ENCODE measurements at regions not wholly inside any gene's neighbourhood (a gene's known extent, or its start where the extent isn't known, plus 50 kb on each side); places are given as distances from the start of the nearest gene placed in this dataset.
"Not testable (repeated sequence)": the region's sequence is repeated elsewhere in the genome, so short reads cannot be mapped to it uniquely, and the experiment has no call there.

DNA sequence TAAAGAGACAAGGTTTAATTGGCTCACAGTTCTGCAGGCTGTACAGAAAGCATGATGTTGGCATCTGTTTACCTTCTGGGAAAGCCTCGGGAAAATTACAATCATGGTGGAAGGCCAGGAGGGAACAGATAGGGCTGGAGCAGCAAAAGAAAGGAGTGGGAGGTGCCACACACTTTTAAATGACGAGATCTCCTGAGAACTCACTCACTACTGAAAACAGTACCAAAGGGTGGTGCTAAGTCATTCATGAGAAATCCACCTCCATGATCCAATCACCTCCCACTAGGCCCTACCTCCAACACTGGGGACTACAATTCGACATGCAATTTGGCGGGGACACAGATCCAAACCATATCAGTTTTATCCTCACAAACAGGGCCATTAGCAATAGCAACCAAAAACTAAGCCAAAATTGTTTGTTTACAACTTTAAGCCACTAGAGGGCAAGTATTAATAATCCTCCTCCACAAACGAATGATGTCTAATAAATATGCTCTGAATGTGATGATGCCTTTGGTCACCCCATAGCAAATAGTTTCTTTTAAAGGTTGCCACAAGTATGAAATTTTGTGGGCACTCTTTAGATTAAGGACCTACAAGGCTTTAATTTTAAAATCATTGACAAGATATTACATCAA is 129.2 kb upstream of the NRBF2 start:
- DNase-seq (ENCODE audit: low read depth in 2 of 3, low spot score in 2 of 3) = peak in 1 of 3 donors; percentile 5

- DNase-seq (ENCODE audit: low read depth in 2 of 3, low spot score in 2 of 3) = no peak
Measured at GRCh38 chr10:62996925-62997324, 136.2 kb upstream of the NRBF2 start.

GRCh38 chr10:62996516-62996915 is 136.6 kb upstream of the NRBF2 start:
- DNase-seq (ENCODE audit: low read depth in 2 of 3, low spot score in 2 of 3) = no peak

GRCh38 chr10:62993121-62993520 is 140.0 kb upstream of the NRBF2 start:
- DNase-seq (ENCODE audit: low read depth in 2 of 3, low spot score in 2 of 3) = no peak

- no peak for DNase-seq (ENCODE audit: low read depth in 2 of 3, low spot score in 2 of 3)
Measured at GRCh38 chr10:62992145-62992721, 140.9 kb upstream of the NRBF2 start.

DNA sequence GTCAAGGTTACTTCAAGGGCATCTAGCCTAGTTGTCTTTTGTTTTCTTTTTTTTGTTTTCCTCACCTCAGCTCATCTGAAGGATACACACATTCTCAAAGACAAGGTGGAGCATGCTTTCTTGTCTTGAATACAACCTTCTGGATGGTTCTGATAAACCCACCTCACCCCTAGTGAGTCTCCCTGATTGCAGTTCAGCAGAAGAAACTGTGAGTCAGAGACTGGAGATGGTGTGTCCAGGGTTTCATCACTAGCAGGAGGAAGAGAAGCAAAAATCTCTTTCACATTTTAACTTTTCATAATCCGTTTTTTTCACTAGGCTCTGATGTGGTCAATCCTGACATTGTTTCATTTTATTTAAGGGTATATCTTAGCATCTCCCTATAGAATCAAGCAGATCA is 143.0 kb upstream of the NRBF2 start:
- DNase-seq (ENCODE audit: low read depth in 2 of 3, low spot score in 2 of 3) = no peak

GRCh38 chr10:62985807-62986600 is 147.1 kb upstream of the NRBF2 start:
- no peak for DNase-seq (ENCODE audit: low read depth in 2 of 3, low spot score in 2 of 3)

DNA sequence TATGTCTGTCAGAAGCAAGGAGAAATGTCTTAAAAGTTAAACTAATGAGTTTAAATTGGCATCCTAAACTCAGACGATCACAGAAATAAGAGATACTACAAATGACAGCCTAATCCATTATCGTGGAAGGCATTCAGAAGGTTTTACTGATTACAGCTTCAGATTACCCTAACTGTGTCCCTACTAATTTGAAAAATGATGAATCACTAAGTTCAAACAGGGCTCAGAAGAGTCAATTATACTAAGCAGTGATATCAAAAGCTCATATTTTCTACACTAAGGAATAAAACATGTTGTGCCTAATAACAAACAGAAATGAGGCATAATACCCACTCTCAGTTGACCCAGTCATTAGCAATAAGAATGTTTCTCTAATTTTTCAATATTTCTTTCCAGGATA is 152.0 kb upstream of the NRBF2 start:
- DNase-seq (ENCODE audit: low read depth in 2 of 3, low spot score in 2 of 3) = no peak

GRCh38 chr10:62980687-62981086 is 152.4 kb upstream of the NRBF2 start:
- no peak for DNase-seq (ENCODE audit: low read depth in 2 of 3, low spot score in 2 of 3)

DNA sequence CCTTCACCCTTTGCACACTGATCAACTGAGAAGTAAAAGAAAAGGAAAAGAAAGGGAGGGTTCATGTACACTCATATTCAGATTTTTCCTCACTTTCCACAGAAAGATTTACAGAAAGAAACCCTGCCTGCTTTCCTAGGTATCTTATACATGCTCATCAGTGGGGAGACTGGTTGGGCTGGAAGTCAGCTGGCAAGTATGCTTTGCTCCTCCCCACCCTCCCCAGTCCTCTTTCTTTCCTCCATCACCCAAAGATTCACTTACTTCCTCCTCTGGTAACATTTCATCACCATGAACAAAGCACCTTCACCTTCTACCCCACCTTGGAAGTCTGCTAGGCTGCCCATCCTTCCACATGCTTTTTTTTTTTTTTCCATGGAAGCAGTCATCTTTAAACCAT is 153.2 kb upstream of the NRBF2 start:
- no peak for DNase-seq (ENCODE audit: low read depth in 2 of 3, low spot score in 2 of 3)

GRCh38 chr10:62978482-62978881 is 154.6 kb upstream of the NRBF2 start:
- DNase-seq (ENCODE audit: low read depth in 2 of 3, low spot score in 2 of 3) = no peak

DNA sequence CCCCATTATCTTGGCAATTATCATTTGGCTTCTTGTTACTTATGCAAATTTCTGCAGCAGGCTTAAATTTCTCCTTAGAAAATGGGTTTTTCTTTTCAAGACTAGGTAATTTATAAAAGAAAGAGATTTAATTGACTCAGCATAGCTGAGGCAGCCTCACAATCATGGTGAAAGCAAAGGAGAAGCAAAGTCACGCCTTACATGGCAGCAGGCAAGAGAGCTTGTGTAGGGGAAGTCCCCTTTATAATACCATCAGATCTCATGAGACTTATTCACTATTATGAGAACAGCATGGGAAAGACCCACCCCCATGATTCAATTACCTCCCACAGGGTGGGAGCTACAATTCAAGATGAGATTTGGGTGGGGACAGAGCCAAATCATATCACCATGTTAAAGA is 158.3 kb upstream of the NRBF2 start:
- DNase-seq (ENCODE audit: low read depth in 2 of 3, low spot score in 2 of 3) = not testable (repeated sequence)

GRCh38 chr10:62972103-62972502 is 155.9 kb upstream of the EGR2 start:
- DNase-seq (ENCODE audit: low read depth in 2 of 3, low spot score in 2 of 3) = no peak

DNA sequence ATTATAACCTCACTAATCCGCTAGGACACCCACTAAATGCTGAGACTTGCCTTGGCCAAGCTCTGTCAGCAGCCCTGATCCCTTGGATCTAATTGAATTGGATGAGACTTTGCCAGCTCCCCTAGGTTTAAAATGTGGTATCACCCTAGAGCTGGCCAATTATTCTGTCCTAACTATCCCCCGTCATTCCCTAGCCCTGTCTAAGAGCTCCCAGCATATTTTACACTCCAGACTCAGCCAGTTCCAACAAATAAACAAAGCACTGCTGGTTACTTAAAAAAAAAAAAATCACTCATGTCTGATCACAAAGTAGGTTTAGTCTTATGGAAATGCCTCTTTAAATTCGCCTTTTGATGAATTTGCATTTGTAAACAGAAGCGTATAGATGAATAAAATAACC is 147.9 kb upstream of the EGR2 start:
- DNase-seq (ENCODE audit: low read depth in 2 of 3, low spot score in 2 of 3) = no peak

DNA sequence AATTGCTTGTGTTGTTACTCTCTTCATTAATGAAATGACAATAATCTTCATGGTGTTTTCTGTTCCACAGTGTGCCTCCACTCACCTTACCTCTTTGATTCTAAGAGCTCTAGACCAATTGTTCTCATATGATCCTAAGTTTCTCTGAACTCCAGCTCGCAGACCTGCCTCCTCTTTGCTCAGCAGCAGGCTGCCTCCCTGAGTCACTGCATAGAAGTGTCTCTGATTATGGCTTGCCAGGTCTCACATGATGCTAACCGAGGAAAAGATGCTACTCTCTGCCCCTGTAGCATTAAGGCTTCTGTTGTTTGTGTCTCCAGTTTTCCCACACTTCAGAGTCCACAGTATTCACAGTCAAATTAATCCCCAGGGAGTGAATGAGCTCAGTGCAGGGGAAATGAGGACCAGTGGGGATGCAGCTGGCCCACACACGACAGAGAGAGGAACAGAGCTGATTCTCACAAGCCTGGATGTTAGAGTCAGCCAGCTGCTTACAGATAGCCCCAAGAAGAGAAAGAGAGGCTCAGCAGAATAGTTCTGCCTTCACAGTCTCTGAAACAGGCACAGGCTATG is 145.9 kb upstream of the EGR2 start:
- no peak for DNase-seq (ENCODE audit: low read depth in 2 of 3, low spot score in 2 of 3)

DNA sequence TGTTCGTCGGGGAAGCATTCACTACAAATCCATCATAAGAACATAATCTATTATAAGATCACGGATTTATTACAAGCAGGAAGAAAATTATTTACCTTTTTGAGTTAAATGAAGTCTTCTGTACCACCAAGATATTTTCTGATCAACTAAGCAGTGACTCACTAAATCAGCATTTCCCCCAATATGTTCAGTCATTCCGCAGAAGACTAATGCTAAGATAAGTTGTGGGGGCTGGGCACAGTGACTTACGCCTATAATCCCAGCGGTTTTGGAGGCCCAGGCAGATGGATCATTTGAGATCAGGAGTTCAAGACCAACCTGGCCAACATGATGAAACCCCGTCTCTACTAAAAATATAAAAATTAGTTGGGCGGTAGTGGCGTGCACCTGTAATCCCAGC is 144.2 kb upstream of the EGR2 start:
- no peak for DNase-seq (ENCODE audit: low read depth in 2 of 3, low spot score in 2 of 3)

DNA sequence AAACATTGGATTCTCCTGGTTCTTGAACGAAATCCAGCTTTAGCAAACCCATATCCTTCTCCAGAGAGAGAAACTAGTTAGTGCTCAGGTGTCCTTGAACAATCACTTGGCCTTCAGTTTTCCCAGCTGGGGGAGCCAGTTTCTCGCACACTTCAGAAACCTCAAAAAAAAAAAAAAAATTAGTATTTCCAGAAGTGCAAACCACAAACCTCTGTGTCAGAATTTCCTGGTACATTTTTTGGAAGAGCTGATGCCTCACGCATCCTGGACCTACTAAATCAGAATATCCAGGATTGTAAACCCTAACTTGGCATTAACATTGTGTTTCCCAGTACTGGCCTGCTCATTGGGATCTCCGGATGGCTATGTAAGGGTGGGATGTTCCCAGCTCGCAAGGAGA is 143.4 kb upstream of the EGR2 start:
- no peak for DNase-seq (ENCODE audit: low read depth in 2 of 3, low spot score in 2 of 3)

DNA sequence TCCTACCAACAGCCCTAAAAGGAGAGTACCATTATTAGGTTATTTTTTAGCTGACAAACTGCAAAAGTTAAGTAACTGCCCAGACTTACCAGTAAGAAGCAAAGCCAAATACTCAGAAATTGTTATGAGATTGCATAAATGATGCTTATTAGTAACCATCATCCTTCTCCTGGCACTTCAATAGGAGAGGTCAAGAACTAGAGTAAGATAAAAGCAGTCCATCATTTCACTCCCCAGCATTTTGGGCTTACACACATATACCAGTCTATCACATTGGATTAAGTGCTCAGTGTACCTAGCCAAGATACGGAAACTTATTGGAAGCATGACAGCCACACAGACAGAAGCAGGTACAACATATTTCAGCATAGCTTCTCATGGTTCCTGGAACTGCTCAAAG is 142.8 kb upstream of the EGR2 start:
- no peak for DNase-seq (ENCODE audit: low read depth in 2 of 3, low spot score in 2 of 3)

GRCh38 chr10:62946278-62946677 is 130.1 kb upstream of the EGR2 start:
- DNase-seq (ENCODE audit: low read depth in 2 of 3, low spot score in 2 of 3) = no peak

DNA sequence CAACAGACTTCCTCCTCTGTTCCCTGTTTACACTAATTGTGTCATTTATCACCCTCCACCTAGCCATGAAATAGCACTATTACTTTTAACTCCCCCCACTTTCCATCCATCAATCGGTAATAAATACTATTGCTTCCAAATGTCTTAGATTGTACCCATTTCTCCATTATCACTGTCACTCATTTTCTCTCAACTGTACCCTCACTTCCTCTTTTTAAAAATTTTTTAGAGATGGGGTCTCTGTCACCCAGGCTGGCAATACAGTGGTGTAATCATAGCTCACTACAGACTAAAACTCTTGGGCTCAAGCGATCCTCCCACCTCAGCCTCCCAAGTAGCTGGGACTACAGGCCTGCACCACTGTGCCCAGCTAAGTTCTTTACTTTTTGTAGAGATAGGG is 123.5 kb upstream of the EGR2 start:
- no peak for DNase-seq (ENCODE audit: low read depth in 2 of 3, low spot score in 2 of 3)

GRCh38 chr10:62938672-62939071 is 122.5 kb upstream of the EGR2 start:
- DNase-seq (ENCODE audit: low read depth in 2 of 3, low spot score in 2 of 3) = no peak

DNA sequence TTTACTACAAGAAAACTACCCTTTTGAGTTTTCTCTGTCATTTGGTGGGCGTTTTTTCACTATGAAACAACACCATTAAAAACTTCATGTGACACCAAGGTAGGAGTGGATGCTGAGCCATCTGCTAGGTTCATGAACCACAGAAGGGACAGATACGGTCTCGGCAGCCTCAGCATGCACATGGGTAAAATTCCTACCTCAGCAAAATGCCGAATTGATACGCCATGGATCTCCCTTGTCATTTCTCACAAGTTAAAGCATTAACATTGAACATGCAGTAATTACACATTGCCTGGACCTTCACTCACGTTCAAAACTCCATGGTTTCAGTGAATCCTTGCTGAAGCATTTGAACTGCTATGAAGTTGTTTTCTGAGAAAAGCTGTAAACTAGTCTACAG is 121.5 kb upstream of the EGR2 start:
- no peak for DNase-seq (ENCODE audit: low read depth in 2 of 3, low spot score in 2 of 3)

All from hematopoietic multipotent progenitor cell (in vitro differentiated cells).